ENCODE measurements at regions not wholly inside any gene's neighbourhood (a gene's known extent, or its start where the extent isn't known, plus 50 kb on each side); places are given as distances from the start of the nearest gene placed in this dataset.
"Not testable (repeated sequence)": the region's sequence is repeated elsewhere in the genome, so short reads cannot be mapped to it uniquely, and the experiment has no call there.

DNA sequence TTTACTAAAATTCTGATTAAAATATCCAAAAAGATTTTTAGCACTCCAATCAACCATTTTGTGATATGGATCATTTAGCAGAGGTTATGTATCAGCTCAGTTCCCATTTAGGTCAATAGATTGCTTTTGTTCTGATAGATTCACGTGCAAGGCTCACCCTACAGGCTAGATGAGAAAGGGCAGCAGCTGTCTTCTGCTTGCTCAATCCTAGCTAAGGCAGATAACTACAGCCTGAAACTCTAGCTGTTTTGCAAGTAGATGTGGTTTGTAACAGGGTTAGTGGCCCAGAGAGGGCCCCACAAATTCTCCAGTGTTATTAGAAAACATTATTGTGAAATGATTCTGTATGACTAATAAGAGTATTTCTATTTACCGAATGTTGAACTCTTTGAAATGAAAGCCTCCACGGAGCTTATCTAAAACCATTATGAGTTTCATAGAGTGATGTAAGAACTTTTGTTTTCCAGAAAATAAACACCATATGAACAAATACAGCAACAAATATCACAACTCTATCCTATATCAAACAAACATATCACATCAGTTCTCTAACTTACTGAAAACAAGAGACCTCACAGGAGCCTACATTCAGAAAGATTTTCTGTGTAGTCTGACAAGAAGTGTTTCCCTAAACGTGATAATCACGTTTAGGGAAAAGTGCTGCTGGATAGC, 841.9 kb upstream of the ACO1 start:
- intact Hi-C loops (cut with micrococcal nuclease) = no loop called here
- H3K4me1 ChIP-seq = no peaks in the 10 kb centered on the region
- no peaks in the 10 kb centered on the region for H3K27me3 ChIP-seq (ENCODE audit: low read depth)
- no peaks in the 10 kb centered on the region for H3K9me3 ChIP-seq (replicated peaks)
- H3K27ac ChIP-seq (replicated peaks) = no peak overlapping the region
- DNase-seq = no peak
- TF ChIP-seq, protein P1, sequence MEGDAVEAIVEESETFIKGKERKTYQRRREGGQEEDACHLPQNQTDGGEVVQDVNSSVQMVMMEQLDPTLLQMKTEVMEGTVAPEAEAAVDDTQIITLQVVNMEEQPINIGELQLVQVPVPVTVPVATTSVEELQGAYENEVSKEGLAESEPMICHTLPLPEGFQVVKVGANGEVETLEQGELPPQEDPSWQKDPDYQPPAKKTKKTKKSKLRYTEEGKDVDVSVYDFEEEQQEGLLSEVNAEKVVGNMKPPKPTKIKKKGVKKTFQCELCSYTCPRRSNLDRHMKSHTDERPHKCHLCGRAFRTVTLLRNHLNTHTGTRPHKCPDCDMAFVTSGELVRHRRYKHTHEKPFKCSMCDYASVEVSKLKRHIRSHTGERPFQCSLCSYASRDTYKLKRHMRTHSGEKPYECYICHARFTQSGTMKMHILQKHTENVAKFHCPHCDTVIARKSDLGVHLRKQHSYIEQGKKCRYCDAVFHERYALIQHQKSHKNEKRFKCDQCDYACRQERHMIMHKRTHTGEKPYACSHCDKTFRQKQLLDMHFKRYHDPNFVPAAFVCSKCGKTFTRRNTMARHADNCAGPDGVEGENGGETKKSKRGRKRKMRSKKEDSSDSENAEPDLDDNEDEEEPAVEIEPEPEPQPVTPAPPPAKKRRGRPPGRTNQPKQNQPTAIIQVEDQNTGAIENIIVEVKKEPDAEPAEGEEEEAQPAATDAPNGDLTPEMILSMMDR (IDR thresholded peaks at IDR 0.05; ENCODE audit: borderline replicate concordance) = peak; percentile 44
- no peaks in the 10 kb centered on the region for H3K36me3 ChIP-seq
- no peak overlapping the region for H3K4me3 ChIP-seq

DNA sequence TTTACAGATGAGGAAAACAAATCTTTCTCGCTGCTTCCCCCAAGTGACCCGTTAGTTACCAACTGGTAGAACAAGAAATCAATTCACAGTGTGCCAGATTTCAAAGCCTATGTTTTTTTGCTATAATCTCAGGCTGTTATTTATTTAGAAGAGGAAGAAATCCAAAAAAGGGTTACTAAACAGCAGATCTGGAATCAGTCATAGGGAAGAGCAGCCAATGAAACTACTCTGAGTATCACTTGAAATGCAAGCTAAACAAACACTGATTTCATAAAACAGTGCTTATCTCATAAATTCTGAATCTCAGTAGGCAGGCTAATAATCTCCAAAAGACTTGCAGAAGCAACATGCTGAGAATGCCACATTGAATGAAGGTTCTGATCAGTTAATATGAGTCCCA, 829.5 kb upstream of the ACO1 start:
- H3K27me3 ChIP-seq (ENCODE audit: low read depth) = no peaks in the 10 kb centered on the region
- TF ChIP-seq, protein P1 (IDR thresholded peaks at IDR 0.05; ENCODE audit: borderline replicate concordance) = no peak
- H3K4me3 ChIP-seq = no peak overlapping the region
- intact Hi-C loops (cut with micrococcal nuclease) = no loop called here
- no peak for DNase-seq
- no peak overlapping the region for H3K27ac ChIP-seq (replicated peaks)
- no peaks in the 10 kb centered on the region for H3K4me1 ChIP-seq
- H3K9me3 ChIP-seq (replicated peaks) = no peaks in the 10 kb centered on the region
- H3K36me3 ChIP-seq = no peaks in the 10 kb centered on the region

DNA sequence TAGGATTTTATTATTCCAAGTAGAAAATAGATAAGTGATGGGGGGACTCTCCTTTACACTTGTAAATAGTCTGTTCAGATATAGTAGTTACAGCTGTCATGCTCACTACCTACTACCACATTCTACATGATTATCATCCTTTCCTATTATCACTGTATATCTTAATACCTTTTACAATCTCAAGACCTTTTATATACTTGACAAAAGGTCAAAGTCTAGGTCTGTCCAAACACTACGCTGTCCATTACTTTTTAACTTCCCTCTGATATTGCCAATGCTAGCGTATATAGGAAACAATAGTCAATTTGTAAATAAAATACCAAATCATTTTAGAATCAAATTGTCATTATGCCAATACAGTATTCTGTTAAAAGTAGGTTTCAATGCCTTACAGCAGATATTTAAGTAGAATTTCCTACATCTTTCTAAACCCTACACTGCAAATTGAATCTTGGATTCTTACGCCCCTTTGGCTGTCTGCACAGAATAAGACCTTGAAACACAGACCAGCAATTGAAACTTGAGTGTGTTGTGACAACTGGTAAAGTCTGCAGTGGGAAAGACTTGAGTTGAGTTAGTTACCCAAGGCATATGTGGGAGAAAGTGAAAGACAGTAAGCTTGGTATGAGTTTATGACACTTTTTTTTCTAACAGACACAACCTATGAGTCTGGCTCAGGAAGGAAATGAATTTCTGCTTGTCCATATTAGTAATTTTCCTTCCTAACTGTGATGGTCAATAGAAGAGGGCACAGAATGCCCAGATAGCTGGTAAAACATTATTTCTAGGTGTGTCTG, 827.6 kb upstream of the ACO1 start:
- H3K4me1 ChIP-seq = no peaks in the 10 kb centered on the region
- no peak overlapping the region for H3K27ac ChIP-seq (replicated peaks)
- no peaks in the 10 kb centered on the region for H3K36me3 ChIP-seq
- DNase-seq = no peak
- H3K9me3 ChIP-seq (replicated peaks) = peaks cover 6% of the 10 kb centered on the region
- TF ChIP-seq, protein P1 (IDR thresholded peaks at IDR 0.05; ENCODE audit: borderline replicate concordance) = no peak
- intact Hi-C loops (cut with micrococcal nuclease) = no loop called here
- no peak overlapping the region for H3K4me3 ChIP-seq
- no peaks in the 10 kb centered on the region for H3K27me3 ChIP-seq (ENCODE audit: low read depth)

DNA sequence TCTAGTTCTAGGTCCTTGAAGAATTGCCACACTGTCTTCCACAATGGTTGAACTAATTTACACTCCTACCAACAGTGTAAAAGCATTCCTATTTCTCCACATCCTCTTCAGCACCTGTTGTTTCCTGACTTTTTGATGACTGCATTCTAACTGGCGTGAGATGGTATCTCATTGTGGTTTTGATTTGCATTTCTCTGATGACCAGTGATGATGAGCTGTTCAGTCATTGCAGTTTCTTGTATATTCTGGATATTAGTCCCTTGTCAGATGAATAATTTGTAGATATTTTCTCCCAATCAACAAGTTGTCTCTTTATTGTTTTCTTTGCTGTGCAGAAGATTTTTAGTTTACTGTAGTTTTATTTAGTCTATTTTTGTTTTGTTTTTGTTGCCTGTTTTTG, 812.3 kb upstream of the ACO1 start:
- H3K4me1 ChIP-seq; H3K27me3 ChIP-seq (ENCODE audit: low read depth); DNase-seq; H3K4me3 ChIP-seq; H3K27ac ChIP-seq (replicated peaks); H3K36me3 ChIP-seq; intact Hi-C loops (cut with micrococcal nuclease): not testable (repeated sequence)
- H3K9me3 ChIP-seq (replicated peaks) = peaks cover 16% of the 10 kb centered on the region

DNA sequence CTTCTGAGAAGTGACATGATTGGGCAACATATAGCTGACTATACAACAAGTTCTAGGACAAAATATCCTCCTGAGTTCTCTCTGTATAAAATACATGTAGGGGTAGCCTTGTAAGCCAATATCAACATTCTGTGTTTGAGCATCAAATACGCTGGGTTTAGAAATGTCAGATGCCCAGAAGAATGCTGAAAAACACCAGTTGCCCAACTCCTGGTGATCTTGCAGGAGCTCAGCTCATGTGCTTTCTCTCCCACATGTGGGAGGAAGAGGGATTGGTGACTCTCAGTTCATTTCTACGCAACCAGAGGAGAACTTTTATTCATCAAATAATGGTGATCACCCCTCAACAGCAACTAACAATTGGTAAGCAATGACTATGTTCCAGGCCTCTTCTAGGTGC, 810.9 kb upstream of the ACO1 start:
- TF ChIP-seq, protein P1 (IDR thresholded peaks at IDR 0.05; ENCODE audit: borderline replicate concordance) = no peak
- DNase-seq = no peak
- no peaks in the 10 kb centered on the region for H3K27me3 ChIP-seq (ENCODE audit: low read depth)
- H3K27ac ChIP-seq (replicated peaks) = no peak overlapping the region
- no peaks in the 10 kb centered on the region for H3K36me3 ChIP-seq
- H3K4me3 ChIP-seq = no peak overlapping the region
- H3K9me3 ChIP-seq (replicated peaks) = peaks cover 16% of the 10 kb centered on the region
- no peaks in the 10 kb centered on the region for H3K4me1 ChIP-seq
- intact Hi-C loops (cut with micrococcal nuclease) = no loop called here

All from left ventricle myocardium inferior (tissue), 1 donor.